GM10266 (cell line): ENCODE measurements at regions not wholly inside any gene's neighbourhood (a gene's known extent, or its start where the extent isn't known, plus 50 kb on each side); places are given as distances from the start of the nearest gene placed in this dataset.

Experiments used
- DNase-seq: peaks from one replicate; pipeline ENCODE4 v3.0.0; 2012; ENCODE audit errors: extremely low spot score
- TF ChIP-seq, protein P1 (sequence below): IDR thresholded peaks from 2 replicates; pipeline ENCODE4 v1.5.1; 2012; ENCODE audit warnings: mild to moderate bottlenecking, low read depth; ENCODE audit not compliant: control insufficient read depth, insufficient read depth; ENCODE audit errors: missing control alignments

DNA sequence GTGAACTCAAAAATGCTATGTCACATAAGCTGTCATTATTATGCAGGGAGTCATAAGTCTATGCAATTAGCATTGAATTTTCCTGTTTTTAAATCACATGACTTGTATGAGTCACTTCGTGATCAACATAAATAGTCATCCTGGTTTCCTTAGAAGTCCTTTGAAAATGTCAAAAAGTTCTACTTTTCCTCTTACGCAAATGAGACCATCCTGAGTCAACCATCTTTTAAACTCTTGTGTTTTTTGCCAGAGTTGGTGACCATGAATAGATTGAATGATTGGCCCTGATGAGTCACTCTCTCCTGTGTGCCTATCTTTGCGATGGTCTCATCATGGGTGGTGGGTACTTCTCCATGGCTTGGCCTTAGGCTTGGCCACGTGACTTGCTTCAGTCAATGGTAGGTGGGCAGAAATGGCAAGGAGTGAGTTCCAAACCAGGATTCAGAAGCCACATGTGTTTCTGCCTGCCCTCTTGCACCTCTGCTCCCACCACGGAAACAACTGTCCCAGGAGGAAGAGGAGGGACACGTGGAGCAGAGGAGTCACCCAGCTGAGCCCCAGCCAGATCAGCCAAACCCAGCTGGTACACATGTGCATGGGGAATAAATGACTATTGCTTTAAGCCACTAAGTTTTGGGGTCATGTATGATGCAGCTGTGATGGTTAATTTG lies 123.5 kb upstream of the CACNA1A start:
- TF ChIP-seq, protein P1, sequence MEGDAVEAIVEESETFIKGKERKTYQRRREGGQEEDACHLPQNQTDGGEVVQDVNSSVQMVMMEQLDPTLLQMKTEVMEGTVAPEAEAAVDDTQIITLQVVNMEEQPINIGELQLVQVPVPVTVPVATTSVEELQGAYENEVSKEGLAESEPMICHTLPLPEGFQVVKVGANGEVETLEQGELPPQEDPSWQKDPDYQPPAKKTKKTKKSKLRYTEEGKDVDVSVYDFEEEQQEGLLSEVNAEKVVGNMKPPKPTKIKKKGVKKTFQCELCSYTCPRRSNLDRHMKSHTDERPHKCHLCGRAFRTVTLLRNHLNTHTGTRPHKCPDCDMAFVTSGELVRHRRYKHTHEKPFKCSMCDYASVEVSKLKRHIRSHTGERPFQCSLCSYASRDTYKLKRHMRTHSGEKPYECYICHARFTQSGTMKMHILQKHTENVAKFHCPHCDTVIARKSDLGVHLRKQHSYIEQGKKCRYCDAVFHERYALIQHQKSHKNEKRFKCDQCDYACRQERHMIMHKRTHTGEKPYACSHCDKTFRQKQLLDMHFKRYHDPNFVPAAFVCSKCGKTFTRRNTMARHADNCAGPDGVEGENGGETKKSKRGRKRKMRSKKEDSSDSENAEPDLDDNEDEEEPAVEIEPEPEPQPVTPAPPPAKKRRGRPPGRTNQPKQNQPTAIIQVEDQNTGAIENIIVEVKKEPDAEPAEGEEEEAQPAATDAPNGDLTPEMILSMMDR = no peak
- no peak for DNase-seq

DNA sequence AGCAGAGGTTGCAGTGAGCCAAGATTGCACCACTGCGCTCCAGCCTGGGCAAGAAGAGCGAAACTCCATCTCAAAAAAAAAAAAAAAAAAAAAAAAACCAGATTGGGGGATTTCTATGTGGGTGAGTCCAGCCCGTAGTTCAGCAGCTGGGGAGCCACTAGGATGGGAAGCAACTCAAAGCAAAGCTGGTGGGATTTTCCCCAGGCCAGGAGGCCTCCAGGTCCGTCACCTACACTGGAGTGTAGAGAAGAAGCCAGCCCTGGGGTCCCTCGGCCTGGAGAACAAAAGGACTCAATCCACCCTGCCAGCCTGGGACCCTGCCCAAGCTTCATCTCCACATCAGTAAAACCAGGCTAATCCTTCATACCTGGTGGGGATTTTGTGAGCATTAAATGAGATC lies 121.3 kb upstream of the CACNA1A start:
- TF ChIP-seq, protein P1 = no peak

GRCh38 chr19:13623716-13624710 lies 117.7 kb upstream of the CACNA1A start:
- no peak for DNase-seq
- TF ChIP-seq, protein P1 = no peak

More for the DNA sequence above, 121.3 kb upstream of the CACNA1A start:
- DNase-seq = no peak

GRCh38 chr19:13622766-13623715 lies 116.8 kb upstream of the CACNA1A start:
- DNase-seq = no peak
- TF ChIP-seq, protein P1 = no peak

GRCh38 chr19:13621413-13621812 lies 115.1 kb upstream of the CACNA1A start:
- TF ChIP-seq, protein P1 = peak; percentile 2
- no peak for DNase-seq

DNA sequence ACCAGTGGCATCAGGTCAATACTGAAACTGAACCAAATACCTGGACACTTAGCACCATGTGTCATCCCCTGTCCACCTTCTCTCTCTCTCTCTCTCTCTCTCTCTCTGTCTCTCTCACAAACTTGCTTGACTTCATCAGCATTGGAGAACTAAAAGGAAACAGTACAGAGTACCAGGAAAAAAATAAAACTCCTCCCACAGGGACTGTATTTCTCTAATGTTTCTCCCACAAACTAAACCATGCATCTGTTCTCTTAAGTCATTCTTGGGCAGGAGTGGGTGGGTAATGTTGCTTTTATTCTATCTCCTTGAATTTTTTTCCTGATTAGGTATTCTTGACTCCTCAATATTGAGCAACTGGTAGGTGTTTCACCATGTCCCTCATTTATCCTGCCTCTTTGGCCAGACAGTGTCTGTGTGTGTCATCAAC lies 112.9 kb upstream of the CACNA1A start:
- TF ChIP-seq, protein P1 = no peak
- no peak for DNase-seq
